ENCODE measurements at regions not wholly inside any gene's neighbourhood (a gene's known extent, or its start where the extent isn't known, plus 50 kb on each side); places are given as distances from the start of the nearest gene placed in this dataset.
"Not testable (repeated sequence)": the region's sequence is repeated elsewhere in the genome, so short reads cannot be mapped to it uniquely, and the experiment has no call there.

DNA sequence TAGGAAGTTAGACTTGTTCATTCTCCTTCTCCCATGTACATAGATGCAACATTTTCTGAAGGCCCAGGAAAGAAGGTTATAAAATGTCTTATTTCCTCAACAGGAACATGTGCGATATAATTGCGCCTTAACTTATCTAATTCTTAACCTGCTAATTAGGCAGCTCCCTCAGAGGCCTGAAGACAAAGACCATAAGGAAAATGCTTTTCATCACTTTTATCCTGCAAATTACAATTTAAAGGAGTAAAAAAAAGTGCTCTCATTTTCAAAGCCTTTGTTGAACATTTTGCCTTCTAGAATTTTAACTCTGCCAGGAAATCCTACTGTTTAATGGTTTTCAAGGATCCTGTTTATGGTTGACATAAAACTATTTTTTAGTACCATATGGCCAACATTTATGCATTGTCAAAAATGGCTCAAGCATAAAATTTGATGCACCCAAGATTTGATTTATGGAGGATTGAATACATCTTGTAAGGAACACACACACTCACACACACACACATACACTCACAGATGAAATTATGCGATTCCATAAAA lies 660.4 kb upstream of the TMEM132C start:
- 97 to 98% methylated on average over 3 of the region's 3 CpGs for WGBS, 2 experiments (ENCODE audit: low coverage in 1 of 2, low lambda C conversion rate in 2 of 2, missing lambda C conversion rate in 2 of 2)
- in situ Hi-C loops (cut with MboI) = no loop called here
- H3K27me3 ChIP-seq (replicated peaks; ENCODE audit: insufficient read depth) = no peaks in the 10 kb centered on the region
- no peaks in the 10 kb centered on the region for H3K4me1 ChIP-seq (ENCODE audit: insufficient read depth)
- DNase-seq = no peak
- TF ChIP-seq EZH2 (IDR thresholded peaks at IDR 0.05; ENCODE audit: insufficient read depth, poor library complexity, severe bottlenecking) (no peak), EZH2phosphoT487 (IDR thresholded peaks at IDR 0.05; ENCODE audit: insufficient read depth, low read depth) (no peak)
- no peak overlapping the region for H3K9ac ChIP-seq
- H3K4me2 ChIP-seq (ENCODE audit: unreplicated experiment) = no peak overlapping the region
- H3K79me2 ChIP-seq (ENCODE audit: insufficient read depth) = no peaks in the 10 kb centered on the region
- no peak overlapping the region for H2AFZ ChIP-seq
- H3F3A ChIP-seq (ENCODE audit: insufficient read depth) = no peaks in the 10 kb centered on the region
- no peak overlapping the region for H3K4me3 ChIP-seq
- no peaks in the 10 kb centered on the region for H3K36me3 ChIP-seq (ENCODE audit: low read depth)
- H3K9me3 ChIP-seq (ENCODE audit: low read depth) = no peaks in the 10 kb centered on the region
- H3K9me2 ChIP-seq (ENCODE audit: insufficient read depth) = no peaks in the 10 kb centered on the region
- no peak overlapping the region for H3K27ac ChIP-seq
- no peaks in the 10 kb centered on the region for H4K20me1 ChIP-seq (ENCODE audit: insufficient read depth)

DNA sequence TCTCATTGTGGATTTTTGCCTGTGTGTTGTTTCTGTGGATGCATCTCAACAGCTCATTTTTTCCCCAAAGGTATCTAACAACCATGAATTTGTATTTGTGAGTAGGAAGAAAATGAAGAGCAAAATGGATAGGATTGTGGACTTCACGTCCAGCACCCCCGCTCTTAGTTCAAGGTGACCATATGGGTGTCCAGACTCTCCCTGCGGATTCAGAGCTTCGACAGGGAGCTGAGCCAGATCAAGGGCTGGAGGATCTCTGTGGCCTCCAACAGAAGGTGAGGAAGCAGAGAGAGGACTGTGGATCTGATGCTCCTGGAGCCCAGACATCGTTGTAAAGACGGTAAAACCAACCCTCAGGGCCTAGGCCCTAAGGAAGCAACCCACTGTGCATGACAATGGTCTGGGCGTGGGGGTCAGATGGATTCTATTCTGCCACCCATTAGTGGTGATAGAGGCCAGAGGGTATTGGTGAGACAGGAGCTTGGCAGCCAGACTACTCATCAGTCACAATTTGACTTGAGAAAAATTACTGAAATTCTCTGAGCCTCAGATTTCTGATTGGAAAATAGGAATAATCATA lies 659.7 kb upstream of the TMEM132C start:
- Histone ChIP-seq H3K4me2 (ENCODE audit: unreplicated experiment) (no peak overlapping the region), H3K27me3 (replicated peaks; ENCODE audit: insufficient read depth) (no peaks in the 10 kb centered on the region), H3F3A (ENCODE audit: insufficient read depth) (no peaks in the 10 kb centered on the region), H3K79me2 (ENCODE audit: insufficient read depth) (no peaks in the 10 kb centered on the region), H3K4me3 (no peak overlapping the region), H3K9me2 (ENCODE audit: insufficient read depth) (no peaks in the 10 kb centered on the region), H3K27ac (no peak overlapping the region), H3K36me3 (ENCODE audit: low read depth) (no peaks in the 10 kb centered on the region), H2AFZ (no peak overlapping the region), H4K20me1 (ENCODE audit: insufficient read depth) (no peaks in the 10 kb centered on the region), H3K9ac (no peak overlapping the region), H3K4me1 (ENCODE audit: insufficient read depth) (no peaks in the 10 kb centered on the region), H3K9me3 (ENCODE audit: low read depth) (no peaks in the 10 kb centered on the region)
- TF ChIP-seq EZH2 (IDR thresholded peaks at IDR 0.05; ENCODE audit: insufficient read depth, poor library complexity, severe bottlenecking) = no peak
- TF ChIP-seq EZH2phosphoT487 (IDR thresholded peaks at IDR 0.05; ENCODE audit: insufficient read depth, low read depth) = no peak
- no peak for DNase-seq
- WGBS, 2 experiments (ENCODE audit: low coverage in 1 of 2, low lambda C conversion rate in 2 of 2, missing lambda C conversion rate in 2 of 2) = 89 to 90% methylated on average over 7 of the region's 7 CpGs
- in situ Hi-C loops (cut with MboI) = no loop called here

- H3K27me3 ChIP-seq (replicated peaks; ENCODE audit: insufficient read depth); H3K9ac ChIP-seq; H3K4me3 ChIP-seq; H3K4me2 ChIP-seq (ENCODE audit: unreplicated experiment); H4K20me1 ChIP-seq (ENCODE audit: insufficient read depth); H3K4me1 ChIP-seq (ENCODE audit: insufficient read depth); H3K36me3 ChIP-seq (ENCODE audit: low read depth); H3F3A ChIP-seq (ENCODE audit: insufficient read depth); H3K79me2 ChIP-seq (ENCODE audit: insufficient read depth); DNase-seq; H3K27ac ChIP-seq; H3K9me3 ChIP-seq (ENCODE audit: low read depth); H2AFZ ChIP-seq; H3K9me2 ChIP-seq (ENCODE audit: insufficient read depth); in situ Hi-C loops (cut with MboI): not testable (repeated sequence)
- 94 to 96% methylated on average over 7 of the region's 7 CpGs for WGBS, 2 experiments (ENCODE audit: low coverage in 1 of 2, low lambda C conversion rate in 2 of 2, missing lambda C conversion rate in 2 of 2)
Measured at GRCh38 chr12:127608359-127608758, 658.6 kb upstream of the TMEM132C start.

GRCh38 chr12:127613056-127613455 lies 653.9 kb upstream of the TMEM132C start:
- TF ChIP-seq EZH2phosphoT487 (IDR thresholded peaks at IDR 0.05; ENCODE audit: insufficient read depth, low read depth) (no peak), EZH2 (IDR thresholded peaks at IDR 0.05; ENCODE audit: insufficient read depth, poor library complexity, severe bottlenecking) (no peak)

More at GRCh38 chr12:127613056-127613455, 653.9 kb upstream of the TMEM132C start:
- Histone ChIP-seq H3K27me3 (replicated peaks; ENCODE audit: insufficient read depth) (no peaks in the 10 kb centered on the region), H3K9me2 (ENCODE audit: insufficient read depth) (no peaks in the 10 kb centered on the region), H3K9me3 (ENCODE audit: low read depth) (no peaks in the 10 kb centered on the region), H2AFZ (no peak overlapping the region), H3K9ac (no peak overlapping the region), H3K79me2 (ENCODE audit: insufficient read depth) (no peaks in the 10 kb centered on the region), H3K4me2 (ENCODE audit: unreplicated experiment) (no peak overlapping the region), H4K20me1 (ENCODE audit: insufficient read depth) (no peaks in the 10 kb centered on the region), H3K4me1 (ENCODE audit: insufficient read depth) (no peaks in the 10 kb centered on the region), H3F3A (ENCODE audit: insufficient read depth) (no peaks in the 10 kb centered on the region), H3K4me3 (no peak overlapping the region), H3K27ac (no peak overlapping the region), H3K36me3 (ENCODE audit: low read depth) (no peaks in the 10 kb centered on the region)
- DNase-seq = no peak
- 80% methylated on average over 5 of the region's 5 CpGs for WGBS, 2 experiments (ENCODE audit: low coverage in 1 of 2, low lambda C conversion rate in 2 of 2, missing lambda C conversion rate in 2 of 2)
- in situ Hi-C loops (cut with MboI) = no loop called here

All from GM23248 (cell line).